CD4-positive, alpha-beta T cell treated with Interleukin-4 for 1 hour (primary cell): ENCODE measurements at regions not wholly inside any gene's neighbourhood (a gene's known extent, or its start where the extent isn't known, plus 50 kb on each side); places are given as distances from the start of the nearest gene placed in this dataset.
A peak's percentile ranks its signal among the peaks of the same experiment; 100 is the strongest.
"Not testable (repeated sequence)": the region's sequence is repeated elsewhere in the genome, so short reads cannot be mapped to it uniquely, and the experiment has no call there.

Source experiments
- DNase-seq, 2 donors: peaks; one replicate each; pipeline ENCODE4 v3.0.0-alpha.2; 2020 to 2022

- not testable (repeated sequence) for DNase-seq
These were observed 214.6 kb downstream of the TMEM121 start for GRCh38 chr14:105740961-105741360.

DNA sequence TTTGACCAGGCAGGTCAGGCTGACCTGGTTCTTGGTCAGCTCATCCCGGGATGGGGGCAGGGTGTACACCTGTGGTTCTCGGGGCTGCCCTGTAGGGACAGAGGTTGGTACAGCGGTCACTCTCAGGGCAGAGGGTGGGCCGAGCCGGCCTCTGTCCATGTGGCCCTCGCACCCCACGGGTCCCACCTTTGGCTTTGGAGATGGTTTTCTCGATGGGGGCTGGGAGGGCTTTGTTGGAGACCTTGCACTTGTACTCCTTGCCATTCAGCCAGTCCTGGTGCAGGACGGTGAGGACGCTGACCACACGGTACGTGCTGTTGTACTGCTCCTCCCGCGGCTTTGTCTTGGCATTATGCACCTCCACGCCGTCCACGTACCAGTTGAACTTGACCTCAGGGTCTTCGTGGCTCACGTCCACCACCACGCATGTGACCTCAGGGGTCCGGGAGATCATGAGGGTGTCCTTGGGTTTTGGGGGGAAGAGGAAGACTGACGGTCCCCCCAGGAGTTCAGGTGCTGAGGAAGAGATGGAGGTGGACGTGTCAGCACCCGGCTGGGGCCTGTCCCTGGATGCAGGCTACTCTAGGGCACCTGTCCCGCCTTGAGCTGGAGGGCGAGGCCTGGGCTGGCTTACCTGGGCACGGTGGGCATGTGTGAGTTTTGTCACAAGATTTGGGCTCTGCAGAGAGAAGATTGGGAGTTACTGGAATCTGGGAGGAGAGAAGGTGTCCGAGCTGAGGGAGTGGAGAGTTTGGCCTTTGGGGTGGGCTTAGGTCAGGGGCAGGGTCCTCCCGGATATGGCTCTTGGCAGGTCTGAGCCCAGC is 215.5 kb downstream of the TMEM121 start:
- DNase-seq: not testable (repeated sequence)

DNA sequence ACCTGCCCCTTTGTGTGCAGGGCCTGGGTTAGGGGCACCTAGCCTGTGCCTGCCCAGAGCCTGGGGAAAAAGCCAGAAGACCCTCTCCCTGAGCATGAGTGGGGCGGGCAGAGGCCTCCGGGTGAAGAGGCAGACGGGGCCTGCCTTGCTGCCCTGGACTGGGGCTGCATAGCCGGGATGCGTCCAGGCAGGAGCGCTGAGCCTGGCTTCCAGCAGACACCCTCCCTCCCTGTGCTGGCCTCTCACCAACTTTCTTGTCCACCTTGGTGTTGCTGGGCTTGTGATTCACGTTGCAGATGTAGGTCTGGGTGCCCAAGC is 216.1 kb downstream of the TMEM121 start:
- DNase-seq: no peak

- not testable (repeated sequence) for DNase-seq
These were observed 216.7 kb downstream of the TMEM121 start for GRCh38 chr14:105742904-105743701.

DNA sequence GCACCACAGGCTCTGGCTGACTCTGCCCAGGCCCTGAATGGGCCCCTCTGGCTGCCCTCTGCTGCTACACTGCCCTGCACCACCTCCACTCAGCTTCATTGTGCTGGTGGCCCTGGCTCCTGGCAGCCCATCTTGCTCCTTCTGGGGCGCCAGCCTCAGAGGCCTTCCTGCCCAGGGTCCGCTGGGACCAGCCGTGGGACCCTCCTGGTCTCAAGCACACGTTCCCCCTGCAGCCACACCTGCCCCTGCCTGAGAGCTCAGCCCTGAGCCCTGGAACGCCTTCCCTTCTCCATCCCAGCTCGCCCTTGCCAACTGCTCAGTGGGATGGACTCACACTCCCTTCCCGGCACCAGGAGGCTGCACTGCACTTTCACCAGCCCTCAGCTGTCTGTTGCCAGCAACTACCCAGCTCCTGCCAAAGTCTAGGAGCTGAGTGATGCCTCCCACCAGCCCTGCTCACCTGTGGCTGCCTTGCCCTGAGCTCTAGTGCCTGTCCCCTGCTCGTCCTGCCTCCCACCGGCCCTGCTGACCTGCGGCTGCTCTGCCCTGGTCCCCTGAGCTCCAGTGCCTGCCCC is 217.9 kb downstream of the TMEM121 start:
- not testable (repeated sequence) for DNase-seq

GRCh38 chr14:105745433-105746123 is 219.2 kb downstream of the TMEM121 start:
- no peak for DNase-seq

DNA sequence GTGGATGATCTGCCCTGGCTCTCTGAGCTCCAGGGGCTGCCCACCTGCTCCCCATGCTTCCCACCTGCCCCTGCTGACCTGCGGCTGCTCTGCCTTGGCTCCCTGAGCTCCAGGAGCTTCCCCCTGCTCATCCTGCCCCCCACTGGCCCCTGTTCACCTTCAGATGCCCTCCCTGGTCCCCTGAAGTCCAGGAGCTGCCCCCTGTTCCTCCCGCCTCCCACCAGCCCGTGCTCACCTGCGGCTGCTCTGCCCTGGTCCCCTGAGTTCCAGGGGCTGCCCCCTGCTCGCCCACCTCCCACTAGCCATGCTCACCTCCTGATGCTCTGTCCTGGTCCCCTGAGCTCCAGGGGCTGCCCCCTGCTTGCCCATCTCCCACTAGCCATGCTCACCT is 219.7 kb downstream of the TMEM121 start:
- DNase-seq: no peak

DNA sequence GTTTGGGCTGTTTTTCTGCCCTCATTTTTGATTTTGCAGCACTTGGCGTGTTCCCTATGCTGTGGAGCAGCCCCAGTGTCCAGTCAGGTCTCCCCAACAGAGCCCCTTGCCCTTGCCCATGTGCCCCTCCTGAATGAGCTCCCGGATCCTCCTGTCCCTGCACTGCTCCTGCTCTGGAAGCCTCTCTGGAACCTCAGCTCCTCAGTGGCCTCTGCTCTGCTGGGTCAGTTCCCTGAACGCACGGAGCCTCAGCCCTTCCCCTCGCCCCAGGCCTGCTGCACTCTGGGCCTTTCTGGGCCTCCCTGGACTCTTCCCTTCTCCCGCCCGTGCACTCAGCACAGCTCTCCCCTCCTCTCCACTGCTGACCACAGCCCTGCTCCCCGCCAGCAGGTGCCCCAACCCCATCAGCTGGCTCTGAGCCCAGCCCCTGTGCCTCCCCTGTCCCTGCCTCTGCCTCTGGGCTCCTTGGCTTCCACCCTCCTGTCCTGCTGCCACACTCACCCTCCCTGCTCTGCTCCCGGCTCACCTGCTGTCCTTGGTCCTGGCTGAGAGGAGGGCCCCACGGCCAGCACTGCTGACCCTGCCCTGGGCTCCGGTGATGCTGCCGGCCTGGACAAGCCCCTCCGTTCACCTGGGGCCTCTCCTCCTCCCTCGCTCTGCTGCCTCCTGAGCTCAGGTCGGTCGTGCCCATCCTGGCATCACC is 220.6 kb downstream of the TMEM121 start:
- DNase-seq: not testable (repeated sequence)

DNA sequence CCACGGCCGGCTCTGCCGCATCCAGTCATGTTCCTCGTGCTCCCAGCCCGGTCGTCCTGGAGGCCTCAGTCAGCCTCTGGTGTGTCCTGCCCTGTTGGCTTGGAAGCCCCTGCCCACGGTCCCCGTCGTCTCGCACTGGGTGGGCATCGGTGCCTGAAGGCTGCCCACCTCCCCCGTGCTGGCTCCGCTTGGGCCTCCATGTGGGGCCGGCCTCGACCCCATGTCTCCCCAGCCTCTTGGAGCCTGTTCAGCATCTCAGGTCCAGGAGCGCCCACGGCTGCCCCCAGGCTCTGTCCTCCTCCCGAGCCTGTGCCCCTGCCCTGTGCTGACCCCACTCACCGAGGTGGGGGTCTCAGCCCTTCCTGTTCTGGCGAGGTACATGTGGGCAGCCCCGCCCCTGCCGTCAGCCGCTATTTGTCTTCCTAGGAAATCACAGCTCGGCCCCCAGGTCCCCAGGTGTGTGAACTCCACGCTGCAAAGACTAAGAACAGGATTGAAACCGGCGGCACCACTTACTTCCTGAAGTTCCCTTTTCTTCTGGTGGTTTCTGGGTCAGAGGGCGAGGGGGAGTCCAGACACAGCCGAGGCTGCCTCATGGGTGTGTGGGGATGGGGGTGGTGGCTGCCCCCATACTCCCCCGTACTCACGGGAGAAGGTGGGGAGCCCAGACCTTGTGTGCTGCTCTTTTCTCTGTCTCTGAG is 221.3 kb downstream of the TMEM121 start:
- DNase-seq: peak in 1 of 2 donors; percentile 22

DNA sequence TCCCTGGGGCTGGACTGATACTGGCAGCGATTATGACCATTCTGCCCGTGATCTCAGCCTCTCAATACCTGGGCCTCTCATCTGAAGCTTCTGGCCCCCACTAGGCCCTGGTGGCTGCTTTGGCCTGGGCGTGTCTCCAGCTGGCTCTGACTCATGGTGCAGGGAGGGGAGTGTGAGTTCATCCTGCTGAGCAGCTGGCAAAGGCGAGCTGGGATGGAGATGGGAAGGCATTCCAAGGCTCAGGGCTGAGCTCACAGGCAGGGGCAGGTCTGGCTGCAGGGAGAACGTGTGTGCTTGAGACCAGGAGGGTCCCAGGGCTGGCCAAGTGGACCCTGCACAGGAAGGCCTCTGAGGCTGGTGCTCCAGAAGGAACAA is 221.8 kb downstream of the TMEM121 start:
- DNase-seq: no peak

DNA sequence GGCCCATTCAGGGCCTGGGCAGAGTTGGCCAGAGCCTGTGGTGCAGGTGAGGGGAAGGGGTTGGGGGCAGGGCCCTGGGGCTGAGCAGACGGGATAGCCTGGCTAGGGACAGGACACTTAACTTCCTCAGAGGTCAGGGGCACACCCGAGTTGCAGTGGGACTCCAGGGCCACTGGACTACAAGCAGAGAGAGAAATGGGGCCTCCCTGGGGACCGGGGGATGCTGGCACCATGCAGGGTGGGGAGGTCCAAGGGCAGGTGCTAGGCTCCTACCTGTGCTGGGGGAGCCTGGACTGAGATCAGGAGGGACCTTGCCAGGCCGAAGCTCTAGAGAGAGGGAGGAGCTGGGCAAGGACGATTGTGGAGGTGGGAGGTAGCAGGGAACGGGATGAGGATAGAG is 222.3 kb downstream of the TMEM121 start:
- DNase-seq: not testable (repeated sequence)

DNA sequence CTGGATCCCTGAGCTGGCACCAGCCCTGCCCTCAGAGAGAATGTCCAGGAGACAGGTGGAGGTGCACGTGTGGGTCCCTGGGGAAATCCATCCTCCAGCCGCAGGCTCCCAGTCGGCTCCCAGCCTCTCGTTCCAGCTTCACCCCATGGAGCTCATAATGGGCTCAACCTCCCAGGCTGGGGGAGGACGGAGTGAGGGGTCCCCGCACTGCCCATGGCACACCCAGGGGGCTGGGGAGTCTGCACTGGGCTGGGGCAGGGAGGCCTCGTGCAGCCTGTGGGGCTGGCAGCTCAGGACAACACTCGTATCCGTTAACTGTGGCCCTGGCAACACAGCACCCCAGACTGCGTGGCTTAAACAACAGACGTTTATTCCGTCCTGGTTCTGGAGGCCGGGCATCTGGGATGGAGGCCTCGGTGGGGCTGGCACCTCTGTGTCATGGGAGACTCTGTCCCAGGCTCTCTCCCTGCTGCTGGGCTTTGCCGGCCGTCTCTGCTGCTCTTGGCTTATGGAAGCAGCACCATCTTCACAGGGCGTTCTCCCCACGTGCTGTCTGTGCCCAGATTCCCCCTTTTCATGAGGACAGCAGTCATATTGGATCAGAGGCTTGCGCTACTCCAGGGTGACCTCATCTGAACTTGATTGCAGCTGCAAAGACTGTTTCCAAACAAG is 223.6 kb downstream of the TMEM121 start:
- not testable (repeated sequence) for DNase-seq

DNA sequence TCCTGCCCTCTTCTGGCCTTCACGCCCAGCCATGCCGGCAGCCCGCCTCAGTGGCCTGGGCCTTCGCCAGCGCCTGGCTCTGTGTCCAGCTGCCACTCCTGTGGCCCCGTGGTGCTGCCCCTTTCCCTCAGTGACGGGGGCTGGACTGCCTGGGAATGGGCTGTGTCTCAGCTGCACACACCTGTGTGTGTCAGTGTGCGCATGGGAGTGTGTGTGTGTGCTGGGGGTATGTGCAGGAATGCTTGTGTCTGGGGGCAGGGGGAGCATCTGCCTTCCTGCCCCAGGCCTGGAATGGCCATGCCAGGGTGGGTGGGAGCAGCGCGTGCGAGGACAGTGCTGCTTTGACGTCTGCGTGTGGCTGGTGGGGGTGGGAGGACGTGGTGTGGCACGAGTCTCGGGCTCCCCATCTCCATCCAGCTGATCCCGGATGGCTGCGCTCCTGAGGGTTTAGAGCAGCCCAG is 224.9 kb downstream of the TMEM121 start:
- not testable (repeated sequence) for DNase-seq

GRCh38 chr14:105752420-105752819 is 226.0 kb downstream of the TMEM121 start:
- DNase-seq: not testable (repeated sequence)

- no peak for DNase-seq
These were observed 234.4 kb downstream of the TMEM121 start for GRCh38 chr14:105760691-105761344.

DNA sequence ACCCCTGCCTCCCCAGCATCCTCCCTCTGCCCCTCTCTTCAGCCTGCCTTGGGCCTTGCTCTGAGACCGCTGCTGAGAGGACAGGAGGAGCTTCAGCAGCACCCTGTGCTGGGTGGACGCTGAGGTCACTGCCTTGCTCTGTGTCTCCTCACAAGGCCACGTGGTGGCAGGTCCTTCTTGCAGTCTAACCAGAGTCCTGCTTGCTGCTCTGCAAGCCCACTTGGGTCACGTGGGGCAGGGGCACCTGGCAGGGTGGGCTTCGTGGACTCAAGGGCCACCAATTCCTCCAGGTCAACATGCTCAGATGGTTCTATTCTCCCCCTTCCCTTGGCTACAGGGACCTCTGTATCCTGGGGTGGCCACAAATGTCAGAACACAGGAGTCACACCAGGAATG is 235.0 kb downstream of the TMEM121 start:
- not testable (repeated sequence) for DNase-seq

DNA sequence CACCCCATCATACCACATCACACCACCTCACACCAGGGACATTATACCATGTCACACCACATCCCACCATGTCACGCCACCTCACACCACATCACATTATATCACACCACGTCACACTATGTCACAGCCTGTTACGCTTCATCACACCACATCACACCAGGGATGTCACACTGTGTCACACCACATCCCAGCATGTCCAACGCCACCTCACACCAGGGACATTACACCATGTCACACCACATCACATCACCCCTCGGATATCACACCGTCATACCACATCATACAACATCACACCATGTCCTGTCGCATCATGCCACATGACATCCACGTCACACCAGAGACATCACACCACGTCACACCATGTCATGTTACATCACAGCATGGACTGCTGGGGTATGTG is 235.5 kb downstream of the TMEM121 start:
- no peak for DNase-seq

GRCh38 chr14:105762262-105762661 is 235.9 kb downstream of the TMEM121 start:
- DNase-seq: not testable (repeated sequence)

- DNase-seq: not testable (repeated sequence)
These were observed 238.0 kb downstream of the TMEM121 start for GRCh38 chr14:105764254-105764901.
